ENCODE measurements at regions not wholly inside any gene's neighbourhood (a gene's known extent, or its start where the extent isn't known, plus 50 kb on each side); places are given as distances from the start of the nearest gene placed in this dataset.
"Not testable (repeated sequence)": the region's sequence is repeated elsewhere in the genome, so short reads cannot be mapped to it uniquely, and the experiment has no call there.

DNA sequence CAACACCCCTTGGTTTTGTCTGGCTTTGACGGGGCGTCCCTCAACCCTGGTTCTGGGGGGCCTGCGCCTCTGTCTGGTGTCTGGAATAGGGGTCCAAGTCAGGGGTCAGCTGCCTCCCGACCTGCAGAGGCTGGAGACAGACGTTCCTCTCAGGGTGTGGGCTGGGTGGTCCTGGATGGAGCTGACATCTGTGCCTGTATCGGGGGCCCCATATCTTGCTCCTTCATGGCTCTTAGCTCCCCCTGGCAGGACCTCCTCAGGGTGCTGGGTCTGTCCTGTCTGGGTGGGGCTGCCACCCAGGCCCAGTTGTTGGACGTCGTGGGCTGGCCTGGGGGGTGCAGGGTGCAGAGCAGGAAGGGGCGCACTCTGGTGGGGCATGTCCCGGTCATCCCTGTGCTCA, 374.8 kb downstream of the TMEM121 start:
- Histone ChIP-seq H3K4me1 (ENCODE audit: low read depth) (no peaks in the 10 kb centered on the region), H3K4me3 (no peak overlapping the region), H3K36me3 (ENCODE audit: low read depth) (no peaks in the 10 kb centered on the region), H3K9me3 (no peaks in the 10 kb centered on the region)
- intact Hi-C loops (cut with DNase I, micrococcal nuclease), result no loop called here
- DNase-seq (no peak), ATAC-seq (no peak)
- TF ChIP-seq, protein P1, sequence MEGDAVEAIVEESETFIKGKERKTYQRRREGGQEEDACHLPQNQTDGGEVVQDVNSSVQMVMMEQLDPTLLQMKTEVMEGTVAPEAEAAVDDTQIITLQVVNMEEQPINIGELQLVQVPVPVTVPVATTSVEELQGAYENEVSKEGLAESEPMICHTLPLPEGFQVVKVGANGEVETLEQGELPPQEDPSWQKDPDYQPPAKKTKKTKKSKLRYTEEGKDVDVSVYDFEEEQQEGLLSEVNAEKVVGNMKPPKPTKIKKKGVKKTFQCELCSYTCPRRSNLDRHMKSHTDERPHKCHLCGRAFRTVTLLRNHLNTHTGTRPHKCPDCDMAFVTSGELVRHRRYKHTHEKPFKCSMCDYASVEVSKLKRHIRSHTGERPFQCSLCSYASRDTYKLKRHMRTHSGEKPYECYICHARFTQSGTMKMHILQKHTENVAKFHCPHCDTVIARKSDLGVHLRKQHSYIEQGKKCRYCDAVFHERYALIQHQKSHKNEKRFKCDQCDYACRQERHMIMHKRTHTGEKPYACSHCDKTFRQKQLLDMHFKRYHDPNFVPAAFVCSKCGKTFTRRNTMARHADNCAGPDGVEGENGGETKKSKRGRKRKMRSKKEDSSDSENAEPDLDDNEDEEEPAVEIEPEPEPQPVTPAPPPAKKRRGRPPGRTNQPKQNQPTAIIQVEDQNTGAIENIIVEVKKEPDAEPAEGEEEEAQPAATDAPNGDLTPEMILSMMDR (IDR thresholded peaks at IDR 0.05), result no peak

DNA sequence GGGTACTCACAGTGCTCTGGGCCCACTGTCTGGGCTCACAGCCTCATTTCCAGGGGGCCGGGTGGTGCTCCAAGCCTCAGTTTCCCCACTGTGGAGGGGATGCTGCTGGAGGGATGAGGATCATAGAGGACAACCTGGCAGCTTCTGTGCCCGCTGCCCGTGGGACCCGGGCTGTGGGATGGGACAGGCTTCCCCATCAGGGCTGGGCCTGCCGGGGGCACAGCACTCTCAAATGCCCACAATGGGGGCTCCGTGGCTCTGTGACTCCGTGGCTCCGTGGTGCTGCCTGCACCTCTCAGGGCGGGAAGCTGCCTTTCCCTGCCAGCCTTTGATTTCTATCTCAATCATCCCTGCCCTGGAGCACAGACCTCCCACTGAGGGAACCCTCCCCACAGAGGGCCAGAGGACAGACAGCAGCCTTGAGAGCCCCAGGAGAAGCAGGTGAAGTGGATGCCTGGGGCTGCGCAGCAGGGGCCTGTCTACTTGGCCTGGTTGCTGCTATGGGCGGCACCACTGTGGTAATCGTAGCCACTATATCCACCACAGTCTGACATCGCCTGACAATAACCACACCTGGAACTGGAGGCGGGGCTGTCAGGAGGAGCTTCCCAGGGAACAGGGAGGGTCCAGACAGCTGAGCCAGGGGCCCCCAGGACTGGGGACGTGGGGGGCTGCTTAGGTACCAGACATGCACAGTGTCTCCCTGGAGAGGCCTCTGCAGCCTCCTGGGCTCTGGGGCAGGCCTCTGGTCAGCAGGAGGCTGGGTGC, 375.9 kb downstream of the TMEM121 start:
- Histone ChIP-seq H3K9me3 (no peaks in the 10 kb centered on the region), H3K4me3 (no peak overlapping the region), H3K36me3 (ENCODE audit: low read depth) (no peaks in the 10 kb centered on the region), H3K4me1 (ENCODE audit: low read depth) (no peaks in the 10 kb centered on the region)
- TF ChIP-seq, protein P1 (IDR thresholded peaks at IDR 0.05), result no peak
- no peak for ATAC-seq
- intact Hi-C loops (cut with DNase I, micrococcal nuclease), result no loop called here
- DNase-seq, result no peak

DNA sequence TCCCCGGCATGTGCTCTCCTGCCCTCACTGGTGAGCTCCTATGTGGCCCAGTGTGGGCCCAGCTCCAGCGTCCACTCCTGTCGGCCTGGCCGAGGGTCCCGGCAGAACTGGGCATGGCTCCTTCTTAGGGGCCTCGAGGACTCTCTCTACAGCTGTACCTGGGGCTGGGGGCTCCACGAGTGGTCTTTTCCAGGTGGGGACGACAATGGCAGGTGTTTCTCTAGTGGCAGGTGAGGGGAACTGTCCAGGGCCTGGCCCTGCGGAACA, 376.4 kb downstream of the TMEM121 start:
- H3K36me3 ChIP-seq (ENCODE audit: low read depth); H3K4me1 ChIP-seq (ENCODE audit: low read depth); H3K4me3 ChIP-seq; H3K9me3 ChIP-seq; intact Hi-C loops (cut with DNase I, micrococcal nuclease); ATAC-seq; DNase-seq: not testable (repeated sequence)

DNA sequence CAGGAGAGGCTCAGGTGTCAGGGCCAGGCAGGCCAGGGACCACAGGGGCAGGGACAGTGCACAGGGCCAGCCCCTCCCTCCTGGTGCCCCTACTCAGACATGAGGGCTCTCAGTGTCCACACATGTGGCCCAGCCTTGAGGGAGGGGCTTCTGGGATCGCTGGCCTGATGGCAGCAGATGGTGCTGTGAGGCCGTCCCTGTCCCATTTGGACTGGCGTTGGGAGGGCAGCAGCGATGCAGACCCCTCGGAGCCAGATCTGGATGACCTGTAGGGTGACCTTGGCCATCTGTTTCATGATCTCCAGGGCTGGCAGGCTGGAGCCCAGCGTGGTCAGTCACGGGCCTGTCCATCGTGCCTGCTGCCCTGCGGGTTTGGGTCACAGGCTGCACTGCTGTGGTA, 377.6 kb downstream of the TMEM121 start:
- intact Hi-C loops (cut with DNase I, micrococcal nuclease), result no loop called here
- H3K4me3 ChIP-seq, result no peak overlapping the region
- TF ChIP-seq, protein P1 (IDR thresholded peaks at IDR 0.05), result no peak

DNA sequence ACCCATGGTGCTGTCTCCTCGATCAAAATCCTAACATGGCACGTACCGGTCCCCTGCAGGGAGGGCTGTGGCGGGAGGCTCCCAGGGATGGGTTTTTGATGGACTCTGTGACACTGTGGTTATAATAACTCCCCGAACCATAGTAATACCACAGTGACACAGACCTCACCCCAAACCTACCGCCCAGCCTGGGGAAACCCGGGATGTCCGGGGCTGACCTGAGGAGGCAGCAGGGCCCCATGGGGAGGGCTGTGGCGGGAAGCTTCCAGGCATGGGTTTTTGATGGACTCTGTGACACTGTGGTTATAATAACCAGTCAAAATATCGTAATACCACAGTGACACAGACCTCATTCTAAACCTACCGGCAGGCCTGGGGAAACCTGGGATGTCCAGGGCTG, 378.0 kb downstream of the TMEM121 start:
- no peaks in the 10 kb centered on the region for H3K36me3 ChIP-seq (ENCODE audit: low read depth)
- no peak overlapping the region for H3K4me3 ChIP-seq
- H3K9me3 ChIP-seq, result no peaks in the 10 kb centered on the region
- no peak for DNase-seq
- H3K4me1 ChIP-seq (ENCODE audit: low read depth), result no peaks in the 10 kb centered on the region
- intact Hi-C loops (cut with DNase I, micrococcal nuclease), result no loop called here
- TF ChIP-seq, protein P1 (IDR thresholded peaks at IDR 0.05), result no peak
- ATAC-seq, result no peak

More for the DNA sequence above, 377.6 kb downstream of the TMEM121 start:
- DNase-seq, result no peak
- no peaks in the 10 kb centered on the region for H3K4me1 ChIP-seq (ENCODE audit: low read depth)
- H3K9me3 ChIP-seq, result no peaks in the 10 kb centered on the region
- H3K36me3 ChIP-seq (ENCODE audit: low read depth), result no peaks in the 10 kb centered on the region
- ATAC-seq, result no peak

DNA sequence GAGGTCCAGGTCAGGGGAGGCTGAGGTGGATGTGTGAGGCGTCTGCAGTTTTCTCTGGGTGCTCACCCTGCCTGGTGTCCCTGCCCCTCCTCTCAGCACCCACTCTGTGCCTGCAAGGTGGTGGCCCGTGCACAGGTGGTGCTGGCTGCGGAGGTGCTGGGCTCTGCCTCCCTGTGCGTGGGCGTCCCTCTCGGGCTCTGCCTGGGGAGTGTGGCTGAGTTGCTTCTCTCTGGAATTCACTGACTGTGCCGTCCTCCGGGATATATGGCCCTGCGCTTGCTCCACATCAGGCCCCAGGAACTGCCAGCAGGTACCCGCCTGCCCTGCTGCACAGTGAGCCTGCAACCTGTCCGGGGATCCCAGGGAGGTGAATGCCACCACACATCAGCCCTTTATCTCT, 379.1 kb downstream of the TMEM121 start:
- no peaks in the 10 kb centered on the region for H3K4me1 ChIP-seq (ENCODE audit: low read depth)
- no peak overlapping the region for H3K4me3 ChIP-seq
- DNase-seq (no peak), ATAC-seq (no peak)
- intact Hi-C loops (cut with DNase I, micrococcal nuclease), result no loop called here
- no peaks in the 10 kb centered on the region for H3K36me3 ChIP-seq (ENCODE audit: low read depth)
- TF ChIP-seq, protein P1 (IDR thresholded peaks at IDR 0.05), result no peak
- no peaks in the 10 kb centered on the region for H3K9me3 ChIP-seq

Data from mucosa of descending colon (tissue), 3 donors.